Testis (tissue), 2 donors: ENCODE measurements at regions not wholly inside any gene's neighbourhood (a gene's known extent, or its start where the extent isn't known, plus 50 kb on each side); places are given as distances from the start of the nearest gene placed in this dataset.
"Not testable (repeated sequence)": the region's sequence is repeated elsewhere in the genome, so short reads cannot be mapped to it uniquely, and the experiment has no call there.

Source experiments
- DNase-seq: peaks from one replicate; pipeline ENCODE4 v3.0.0-alpha.2; 2019
- H3K27ac ChIP-seq, 2 donors: fragments of 200-600 bp; sonication (generic); one replicate each; pipeline ENCODE4 v1.5.1; 2019
- H3K27me3 ChIP-seq: fragments of 200-600 bp; sonication (generic); one replicate; pipeline ENCODE4 v1.5.1; 2019
- H3K36me3 ChIP-seq: fragments of 200-600 bp; sonication (generic); one replicate; pipeline ENCODE4 v1.5.1; 2017; ENCODE audit warnings: low read depth; ENCODE audit errors: missing control alignments
- H3K4me1 ChIP-seq: fragments of 200-600 bp; sonication (generic); one replicate; pipeline ENCODE4 v1.5.1; 2019
- H3K4me3 ChIP-seq, 2 donors: fragments of 200-600 bp; sonication (generic); one replicate each; pipeline ENCODE4 v1.5.1; 2017 to 2019
- H3K9me3 ChIP-seq: fragments of 200-600 bp; sonication (generic); one replicate; pipeline ENCODE4 v1.5.1; 2017
- POLR2A ChIP-seq: fragments of 450-650 bp; IDR thresholded peaks from one replicate; pipeline ENCODE4 v1.6.1; 2017; ENCODE audit warnings: antibody characterized with exemption, mild to moderate bottlenecking, moderate library complexity
- WGBS, 2 donors: methylation state at CpG; one replicate each; pipeline ENCODE4 v1.1.5; 2018; 5-methylcytosine and 5-hydroxymethylcytosine counted together
- intact Hi-C: fragments of 100-400 bp; cut with DNase I; formaldehyde crosslinking; loops from one replicate; pipeline ENCODE4 v1.15.1; 2023; ENCODE audit warnings: low total_unique reads
- TF ChIP-seq, protein P1 (sequence below), 3 experiments: fragments of 450-650 bp in 2 of 3; fragments of 200-600 bp in 1 of 3; sonication (generic) in 1 of 3; IDR thresholded peaks; one replicate each; pipeline ENCODE4 v1.5.1; 2016 to 2019; ENCODE audit warnings: antibody characterized with exemption in 3 of 3, mild to moderate bottlenecking in 2 of 3, moderate library complexity in 1 of 3

DNA sequence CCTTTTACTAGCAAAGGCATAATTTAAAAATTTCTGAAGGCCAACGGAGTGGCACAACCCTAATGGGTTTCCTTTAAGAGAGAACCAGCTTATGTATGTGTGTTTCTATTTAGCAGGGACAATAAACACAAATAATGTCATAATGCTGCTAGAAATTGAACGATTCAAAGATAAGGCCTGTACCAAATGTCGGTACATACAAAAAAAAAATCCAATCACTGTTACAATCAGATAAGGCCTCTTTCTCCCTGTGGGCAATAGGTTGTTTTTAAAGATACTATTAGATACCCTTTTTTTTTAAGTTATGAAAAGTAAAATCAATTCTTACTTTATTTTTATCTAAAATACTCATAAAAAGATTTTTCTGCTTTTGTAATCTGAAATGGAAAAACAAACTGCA is 821.0 kb downstream of the PRELID2 start:
- intact Hi-C loops = no loop called here
- no peak for TF ChIP-seq POLR2A
- TF ChIP-seq, protein P1, sequence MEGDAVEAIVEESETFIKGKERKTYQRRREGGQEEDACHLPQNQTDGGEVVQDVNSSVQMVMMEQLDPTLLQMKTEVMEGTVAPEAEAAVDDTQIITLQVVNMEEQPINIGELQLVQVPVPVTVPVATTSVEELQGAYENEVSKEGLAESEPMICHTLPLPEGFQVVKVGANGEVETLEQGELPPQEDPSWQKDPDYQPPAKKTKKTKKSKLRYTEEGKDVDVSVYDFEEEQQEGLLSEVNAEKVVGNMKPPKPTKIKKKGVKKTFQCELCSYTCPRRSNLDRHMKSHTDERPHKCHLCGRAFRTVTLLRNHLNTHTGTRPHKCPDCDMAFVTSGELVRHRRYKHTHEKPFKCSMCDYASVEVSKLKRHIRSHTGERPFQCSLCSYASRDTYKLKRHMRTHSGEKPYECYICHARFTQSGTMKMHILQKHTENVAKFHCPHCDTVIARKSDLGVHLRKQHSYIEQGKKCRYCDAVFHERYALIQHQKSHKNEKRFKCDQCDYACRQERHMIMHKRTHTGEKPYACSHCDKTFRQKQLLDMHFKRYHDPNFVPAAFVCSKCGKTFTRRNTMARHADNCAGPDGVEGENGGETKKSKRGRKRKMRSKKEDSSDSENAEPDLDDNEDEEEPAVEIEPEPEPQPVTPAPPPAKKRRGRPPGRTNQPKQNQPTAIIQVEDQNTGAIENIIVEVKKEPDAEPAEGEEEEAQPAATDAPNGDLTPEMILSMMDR (IDR thresholded peaks at IDR 0.05) = no peak
- Histone ChIP-seq H3K4me3 (no peak overlapping the region), H3K9me3 (no peaks in the 10 kb centered on the region), H3K4me1 (no peaks in the 10 kb centered on the region), H3K27me3 (no peaks in the 10 kb centered on the region), H3K36me3 (no peaks in the 10 kb centered on the region), H3K27ac (no peak overlapping the region)
- DNase-seq = no peak
- 81 to 85% methylated on average over 3 of the region's 3 CpGs for WGBS, 2 donors

DNA sequence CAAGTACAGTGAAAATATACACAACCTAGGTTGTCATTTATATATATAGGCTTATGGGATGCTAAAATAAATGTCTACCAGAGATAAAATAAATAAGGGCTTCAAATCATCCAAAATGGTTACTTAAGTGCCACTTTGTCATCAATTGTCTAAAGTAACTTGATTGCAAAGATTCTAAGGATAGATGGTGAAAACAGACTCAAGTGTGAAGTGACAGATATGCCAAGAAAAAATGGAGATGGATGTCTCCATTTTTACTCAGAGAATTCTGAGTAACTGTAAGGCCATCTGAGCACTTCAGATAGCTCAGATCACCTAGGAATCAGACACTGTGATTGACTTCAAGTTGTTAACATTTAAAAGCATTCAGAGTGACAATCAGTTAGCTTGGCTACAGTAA is 824.3 kb downstream of the PRELID2 start:
- DNase-seq = no peak
- Histone ChIP-seq H3K36me3 (no peaks in the 10 kb centered on the region), H3K4me1 (no peaks in the 10 kb centered on the region), H3K27me3 (no peaks in the 10 kb centered on the region), H3K4me3 (no peak overlapping the region), H3K27ac (no peak overlapping the region), H3K9me3 (no peaks in the 10 kb centered on the region)
- TF ChIP-seq, protein P1 (IDR thresholded peaks at IDR 0.05) = no peak
- TF ChIP-seq POLR2A = no peak
- intact Hi-C loops = no loop called here

DNA sequence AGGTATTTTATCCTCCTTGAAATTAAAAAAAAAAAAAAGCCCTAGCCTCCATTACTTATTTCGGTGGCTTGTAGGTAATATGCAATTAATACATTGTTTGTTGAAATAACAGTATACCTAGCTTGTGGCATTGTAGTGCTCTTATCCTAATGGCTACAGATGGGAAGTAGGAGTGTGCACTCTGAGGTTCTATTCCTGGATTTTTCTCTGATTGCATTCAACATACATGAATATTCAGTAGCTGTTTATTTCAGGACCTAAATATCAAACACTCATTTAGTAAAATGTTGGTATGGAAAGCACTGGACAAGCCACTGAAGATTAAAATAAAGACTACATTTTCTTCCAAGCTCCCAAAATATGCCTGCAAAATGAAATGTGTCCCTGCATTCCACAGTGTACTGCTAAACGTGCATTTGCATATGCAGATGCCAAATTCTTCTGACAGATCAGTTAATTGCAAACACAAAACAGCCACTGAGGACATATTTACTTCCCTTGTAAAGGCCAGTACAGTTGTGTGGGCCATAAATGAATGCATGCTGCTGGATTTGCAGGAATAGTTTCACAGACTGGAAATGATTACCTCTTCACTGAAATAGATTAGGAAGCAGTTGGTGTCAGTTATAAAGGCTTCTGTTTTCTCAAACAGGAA is 826.1 kb downstream of the PRELID2 start:
- no peak for DNase-seq
- Histone ChIP-seq H3K4me3 (no peak overlapping the region), H3K36me3 (no peaks in the 10 kb centered on the region), H3K27ac (no peak overlapping the region), H3K27me3 (no peaks in the 10 kb centered on the region), H3K9me3 (no peaks in the 10 kb centered on the region), H3K4me1 (no peaks in the 10 kb centered on the region)
- WGBS, 2 donors = 63 to 67% methylated on average over 2 of the region's 2 CpGs
- TF ChIP-seq, protein P1 (IDR thresholded peaks at IDR 0.05) = no peak
- TF ChIP-seq POLR2A = no peak
- intact Hi-C loops = no loop called here

- H3K27ac ChIP-seq, DNase-seq, H3K4me1 ChIP-seq, H3K36me3 ChIP-seq, H3K4me3 ChIP-seq, intact Hi-C loops, H3K27me3 ChIP-seq, H3K9me3 ChIP-seq: not testable (repeated sequence)
Measured at GRCh38 chr5:144994356-144994755, 823.7 kb downstream of the KCTD16 start.

DNA sequence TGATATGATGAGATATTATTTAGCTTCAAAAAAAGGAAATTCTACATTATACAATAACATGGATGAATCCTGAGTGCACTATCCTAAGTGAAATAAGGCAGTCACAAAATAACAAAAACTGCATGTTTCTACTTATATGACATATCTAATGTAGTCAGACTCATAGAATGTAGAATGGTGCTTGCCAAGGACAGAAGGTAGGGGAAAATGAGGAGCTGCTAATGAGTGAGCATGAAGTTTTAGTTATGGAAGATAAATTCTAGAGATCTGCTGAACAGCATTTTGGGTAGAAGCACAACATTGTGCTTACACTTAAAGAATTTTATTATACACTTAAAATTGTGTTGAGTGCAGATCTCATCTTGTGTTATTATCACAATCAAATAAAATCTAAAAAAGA is 812.4 kb downstream of the KCTD16 start:
- intact Hi-C loops = no loop called here
- no peak for TF ChIP-seq POLR2A
- TF ChIP-seq, protein P1 (IDR thresholded peaks at IDR 0.05) = no peak

More for the DNA sequence above, 812.4 kb downstream of the KCTD16 start:
- DNase-seq = no peak
- no peak overlapping the region for H3K4me3 ChIP-seq
- H3K9me3 ChIP-seq = no peaks in the 10 kb centered on the region
- no peak overlapping the region for H3K27ac ChIP-seq
- H3K27me3 ChIP-seq = no peaks in the 10 kb centered on the region
- no peaks in the 10 kb centered on the region for H3K36me3 ChIP-seq
- H3K4me1 ChIP-seq = no peaks in the 10 kb centered on the region
